ENCODE measurements at regions not wholly inside any gene's neighbourhood (a gene's known extent, or its start where the extent isn't known, plus 50 kb on each side); places are given as distances from the start of the nearest gene placed in this dataset.

DNA sequence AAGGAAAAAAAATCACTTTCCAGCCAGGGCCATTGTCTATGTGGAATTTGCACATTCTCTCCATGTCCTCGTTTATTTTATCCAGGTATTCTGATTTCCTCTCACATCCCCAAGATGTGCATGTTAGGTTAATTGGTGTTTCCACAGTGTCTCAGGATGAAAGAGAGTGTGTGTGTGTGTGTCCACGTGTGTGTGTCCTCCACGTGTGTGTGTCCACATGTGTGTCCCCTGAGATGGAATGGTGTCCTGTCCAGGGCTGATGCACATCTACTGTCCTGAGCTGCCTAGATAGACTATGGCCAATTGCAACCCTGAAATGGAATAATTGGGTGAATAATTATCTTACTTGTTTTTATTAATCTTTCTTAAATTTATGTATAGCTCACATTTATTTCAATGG is 2436.5 kb downstream of the PCDH9 start:
- no peaks in the 10 kb centered on the region for H3K36me3 ChIP-seq (ENCODE audit: insufficient read depth, low read length)
- no peak overlapping the region for H3K27ac ChIP-seq
- H3K9ac ChIP-seq (ENCODE audit: insufficient read length): no peak overlapping the region
- TF ChIP-seq EZH2 (IDR thresholded peaks at IDR 0.05): no peak
- no peak for TF ChIP-seq POLR2AphosphoS5 (IDR thresholded peaks at IDR 0.05; ENCODE audit: borderline replicate concordance, low read depth, low read length)
- no peak for TF ChIP-seq FOXP2 (optimal IDR thresholded peaks at IDR 0.05; ENCODE audit: control extremely low read depth, extremely low read length, insufficient read depth)
- no peaks in the 10 kb centered on the region for H3K9me3 ChIP-seq (ENCODE audit: low read depth, low read length)
- DNase-seq (ENCODE audit: low read depth, low spot score): no peak
- H3K4me3 ChIP-seq: no peak overlapping the region

DNA sequence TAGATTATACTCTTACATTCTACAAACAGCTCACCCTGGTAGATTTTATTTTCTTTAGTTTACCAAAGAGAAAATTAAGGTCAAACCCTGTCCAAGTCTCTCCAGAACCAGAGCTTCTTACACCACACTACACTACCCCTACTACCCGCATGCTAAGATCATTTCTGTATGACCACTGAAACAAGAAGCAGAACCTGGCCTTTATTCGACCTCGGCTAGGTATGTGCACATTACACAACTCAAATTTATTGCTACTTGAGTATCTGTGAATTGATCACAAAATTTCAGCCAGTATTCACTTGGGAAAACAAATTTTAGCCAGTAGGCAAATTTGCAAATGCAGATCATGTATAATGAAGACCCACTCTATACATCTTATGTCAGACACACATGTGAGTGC is 2437.0 kb downstream of the PCDH9 start:
- no peak for DNase-seq (ENCODE audit: low read depth, low spot score)
- no peak overlapping the region for H3K9ac ChIP-seq (ENCODE audit: insufficient read length)
- H3K9me3 ChIP-seq (ENCODE audit: low read depth, low read length): no peaks in the 10 kb centered on the region
- H3K27ac ChIP-seq: no peak overlapping the region
- no peaks in the 10 kb centered on the region for H3K36me3 ChIP-seq (ENCODE audit: insufficient read depth, low read length)
- TF ChIP-seq POLR2AphosphoS5 (IDR thresholded peaks at IDR 0.05; ENCODE audit: borderline replicate concordance, low read depth, low read length) (no peak), EZH2 (IDR thresholded peaks at IDR 0.05) (no peak), FOXP2 (optimal IDR thresholded peaks at IDR 0.05; ENCODE audit: control extremely low read depth, extremely low read length, insufficient read depth) (no peak)
- no peak overlapping the region for H3K4me3 ChIP-seq

DNA sequence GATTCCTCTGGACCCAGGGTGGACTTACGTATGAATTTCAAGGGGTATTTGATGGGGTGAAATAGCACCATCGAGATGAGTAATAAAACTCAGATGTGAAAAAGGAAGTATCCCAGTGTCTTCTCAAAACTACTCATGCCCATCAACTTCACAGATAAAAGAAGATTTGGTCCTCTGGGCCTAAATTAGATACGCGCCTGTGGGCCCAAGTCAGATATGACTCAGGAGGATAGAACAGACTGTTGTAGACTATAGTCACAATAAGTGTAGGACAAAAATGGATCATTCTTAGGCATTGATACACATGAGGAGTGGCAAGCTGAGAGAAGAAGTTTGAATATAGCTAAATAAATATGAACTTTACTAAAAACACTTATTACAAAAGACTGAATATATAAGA is 2438.8 kb downstream of the PCDH9 start:
- no peak for DNase-seq (ENCODE audit: low read depth, low spot score)
- no peak overlapping the region for H3K4me3 ChIP-seq
- H3K9me3 ChIP-seq (ENCODE audit: low read depth, low read length): no peaks in the 10 kb centered on the region
- no peaks in the 10 kb centered on the region for H3K36me3 ChIP-seq (ENCODE audit: insufficient read depth, low read length)
- TF ChIP-seq EZH2 (IDR thresholded peaks at IDR 0.05): no peak
- no peak for TF ChIP-seq POLR2AphosphoS5 (IDR thresholded peaks at IDR 0.05; ENCODE audit: borderline replicate concordance, low read depth, low read length)
- TF ChIP-seq FOXP2 (optimal IDR thresholded peaks at IDR 0.05; ENCODE audit: control extremely low read depth, extremely low read length, insufficient read depth): no peak
- no peak overlapping the region for H3K9ac ChIP-seq (ENCODE audit: insufficient read length)
- no peak overlapping the region for H3K27ac ChIP-seq

DNA sequence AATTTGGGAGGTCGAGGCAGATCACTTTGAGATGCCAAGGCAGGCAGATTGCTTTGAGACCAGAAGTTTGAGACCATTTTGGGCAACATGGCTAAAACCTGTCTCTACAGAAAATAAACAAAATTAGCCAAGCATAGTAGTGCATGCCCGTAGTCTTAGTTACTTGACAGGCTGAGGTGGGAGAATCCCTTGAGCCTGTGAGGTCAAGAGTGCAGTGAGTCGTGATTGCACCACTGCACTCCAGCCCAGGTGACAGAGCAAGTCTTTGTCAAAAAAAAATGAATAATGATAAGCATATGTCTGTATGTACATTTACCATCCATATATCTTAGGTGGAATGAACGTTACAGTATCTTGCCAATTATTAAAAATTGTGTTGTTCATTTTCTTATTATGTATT is 2447.7 kb downstream of the PCDH9 start:
- no peak overlapping the region for H3K9ac ChIP-seq (ENCODE audit: insufficient read length)
- H3K27ac ChIP-seq: no peak overlapping the region
- no peak for DNase-seq (ENCODE audit: low read depth, low spot score)
- H3K9me3 ChIP-seq (ENCODE audit: low read depth, low read length): no peaks in the 10 kb centered on the region
- TF ChIP-seq POLR2AphosphoS5 (IDR thresholded peaks at IDR 0.05; ENCODE audit: borderline replicate concordance, low read depth, low read length) (no peak), FOXP2 (optimal IDR thresholded peaks at IDR 0.05; ENCODE audit: control extremely low read depth, extremely low read length, insufficient read depth) (no peak), EZH2 (IDR thresholded peaks at IDR 0.05) (no peak)
- H3K36me3 ChIP-seq (ENCODE audit: insufficient read depth, low read length): no peaks in the 10 kb centered on the region
- no peak overlapping the region for H3K4me3 ChIP-seq

DNA sequence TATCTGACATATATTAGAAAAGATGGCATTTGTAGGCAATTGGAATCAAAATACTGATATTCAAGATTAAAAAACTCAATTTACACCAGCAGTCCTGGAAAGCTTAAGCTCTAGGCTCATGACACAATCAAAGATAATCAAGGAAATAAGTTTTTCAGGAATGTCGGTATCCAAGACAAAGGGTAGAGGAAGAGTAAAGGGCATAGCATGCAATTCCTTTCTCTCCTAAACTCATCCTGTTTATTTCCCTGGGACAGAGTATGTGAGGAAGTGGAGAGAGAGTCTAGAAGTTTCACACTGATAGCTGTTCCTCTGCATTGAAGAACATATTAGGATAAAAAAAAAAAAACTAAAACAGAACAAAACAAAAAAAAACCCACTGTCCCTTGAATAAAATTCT is 2452.1 kb downstream of the PCDH9 start:
- no peak overlapping the region for H3K27ac ChIP-seq
- H3K9ac ChIP-seq (ENCODE audit: insufficient read length): no peak overlapping the region
- no peak for DNase-seq (ENCODE audit: low read depth, low spot score)
- no peak overlapping the region for H3K4me3 ChIP-seq
- no peaks in the 10 kb centered on the region for H3K9me3 ChIP-seq (ENCODE audit: low read depth, low read length)
- no peaks in the 10 kb centered on the region for H3K36me3 ChIP-seq (ENCODE audit: insufficient read depth, low read length)
- TF ChIP-seq POLR2AphosphoS5 (IDR thresholded peaks at IDR 0.05; ENCODE audit: borderline replicate concordance, low read depth, low read length): no peak

DNA sequence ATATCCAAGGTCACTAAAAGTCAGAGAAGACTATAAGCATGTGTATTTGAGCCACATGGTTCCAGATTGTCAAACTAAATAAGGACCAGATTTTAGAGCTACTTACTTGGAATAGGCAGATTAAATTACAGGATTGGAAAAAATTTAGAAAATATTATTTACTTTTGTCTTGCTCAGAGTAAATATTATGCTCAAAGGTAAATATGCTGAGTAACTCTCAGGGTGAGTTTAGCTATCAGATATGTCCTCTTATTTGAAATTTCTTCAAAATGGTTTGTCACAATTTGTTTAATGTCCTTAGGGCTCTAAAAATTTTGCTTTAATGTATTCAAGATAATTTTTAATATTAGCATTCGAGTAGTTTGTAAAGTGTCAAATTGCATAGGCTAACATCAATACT is 2455.2 kb downstream of the PCDH9 start:
- Histone ChIP-seq H3K4me3 (no peak overlapping the region), H3K27ac (no peak overlapping the region), H3K36me3 (ENCODE audit: insufficient read depth, low read length) (no peaks in the 10 kb centered on the region), H3K9ac (ENCODE audit: insufficient read length) (no peak overlapping the region), H3K9me3 (ENCODE audit: low read depth, low read length) (no peaks in the 10 kb centered on the region)
- DNase-seq (ENCODE audit: low read depth, low spot score): no peak
- no peak for TF ChIP-seq POLR2AphosphoS5 (IDR thresholded peaks at IDR 0.05; ENCODE audit: borderline replicate concordance, low read depth, low read length)
- no peak for TF ChIP-seq EZH2 (IDR thresholded peaks at IDR 0.05)
- TF ChIP-seq FOXP2 (optimal IDR thresholded peaks at IDR 0.05; ENCODE audit: control extremely low read depth, extremely low read length, insufficient read depth): no peak

DNA sequence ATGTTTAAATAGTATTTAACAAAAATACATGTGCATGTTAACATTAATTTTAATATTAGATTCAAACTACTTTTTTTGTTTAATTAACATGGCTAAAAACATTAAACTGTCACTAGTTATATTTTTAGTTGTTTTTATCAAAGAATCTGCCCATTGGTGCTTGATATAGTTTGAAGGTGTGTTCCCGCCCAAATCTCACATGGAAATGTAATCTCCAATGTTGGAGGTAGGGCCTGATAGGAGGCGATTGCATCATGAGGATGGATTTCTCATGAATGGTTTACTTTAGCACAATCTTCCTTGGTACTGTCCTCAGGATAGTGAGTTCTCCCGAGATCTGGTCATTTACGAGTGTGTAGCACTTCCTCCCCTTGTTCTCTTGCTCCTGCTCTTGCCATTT is 2459.4 kb downstream of the PCDH9 start:
- no peaks in the 10 kb centered on the region for H3K9me3 ChIP-seq (ENCODE audit: low read depth, low read length)
- no peak overlapping the region for H3K9ac ChIP-seq (ENCODE audit: insufficient read length)
- no peak overlapping the region for H3K4me3 ChIP-seq
- H3K27ac ChIP-seq: no peak overlapping the region
- no peak for DNase-seq (ENCODE audit: low read depth, low spot score)
- H3K36me3 ChIP-seq (ENCODE audit: insufficient read depth, low read length): no peaks in the 10 kb centered on the region
- TF ChIP-seq EZH2 (IDR thresholded peaks at IDR 0.05) (no peak), FOXP2 (optimal IDR thresholded peaks at IDR 0.05; ENCODE audit: control extremely low read depth, extremely low read length, insufficient read depth) (no peak), POLR2AphosphoS5 (IDR thresholded peaks at IDR 0.05; ENCODE audit: borderline replicate concordance, low read depth, low read length) (no peak)

DNA sequence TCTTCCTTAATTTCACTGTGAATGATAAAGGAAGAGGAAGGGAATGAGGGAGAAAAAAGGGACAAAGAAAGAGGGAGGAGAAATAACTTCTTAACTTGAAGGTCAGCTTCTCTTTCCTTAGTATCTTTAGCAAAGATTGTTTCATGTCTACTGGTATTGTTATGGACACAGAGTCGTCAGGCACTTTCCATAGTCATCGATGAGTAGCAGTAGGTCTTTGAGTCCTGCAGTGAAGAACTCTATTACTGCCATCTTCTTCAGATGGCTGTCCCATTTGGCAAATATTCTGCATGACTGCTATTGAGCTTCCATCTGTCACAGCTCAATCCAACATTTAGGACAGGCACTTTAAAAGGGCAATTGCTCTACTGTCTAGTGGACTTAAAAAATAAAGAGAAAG is 2463.1 kb downstream of the PCDH9 start:
- TF ChIP-seq EZH2 (IDR thresholded peaks at IDR 0.05): no peak
- TF ChIP-seq FOXP2 (optimal IDR thresholded peaks at IDR 0.05; ENCODE audit: control extremely low read depth, extremely low read length, insufficient read depth): no peak
- TF ChIP-seq POLR2AphosphoS5 (IDR thresholded peaks at IDR 0.05; ENCODE audit: borderline replicate concordance, low read depth, low read length): no peak
- no peaks in the 10 kb centered on the region for H3K9me3 ChIP-seq (ENCODE audit: low read depth, low read length)
- no peak overlapping the region for H3K9ac ChIP-seq (ENCODE audit: insufficient read length)
- H3K36me3 ChIP-seq (ENCODE audit: insufficient read depth, low read length): no peaks in the 10 kb centered on the region
- no peak for DNase-seq (ENCODE audit: low read depth, low spot score)
- no peak overlapping the region for H3K27ac ChIP-seq
- no peak overlapping the region; the same call in 1 of the 2 replicates for H3K4me3 ChIP-seq

DNA sequence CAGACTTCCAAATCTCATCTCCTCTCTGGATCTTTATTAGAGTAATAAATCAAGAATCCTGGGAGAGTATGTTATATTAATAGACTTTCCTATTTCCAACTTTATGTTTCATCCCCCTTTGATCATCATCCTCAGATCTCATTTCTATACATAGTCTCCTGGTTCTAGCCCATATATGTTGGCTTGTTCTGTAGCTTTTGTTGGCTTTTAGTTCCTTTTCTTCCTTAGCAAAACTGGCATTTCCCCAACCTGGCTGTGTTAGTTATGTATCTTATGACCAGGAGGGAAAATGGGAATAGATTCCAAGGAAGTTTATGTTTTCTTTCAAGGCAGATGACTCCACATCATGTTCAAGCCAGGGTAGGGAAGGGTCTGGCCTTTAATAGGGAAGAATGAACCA is 2464.5 kb downstream of the PCDH9 start:
- H3K36me3 ChIP-seq (ENCODE audit: insufficient read depth, low read length): no peaks in the 10 kb centered on the region
- no peaks in the 10 kb centered on the region for H3K9me3 ChIP-seq (ENCODE audit: low read depth, low read length)
- TF ChIP-seq EZH2 (IDR thresholded peaks at IDR 0.05) (no peak), POLR2AphosphoS5 (IDR thresholded peaks at IDR 0.05; ENCODE audit: borderline replicate concordance, low read depth, low read length) (no peak), FOXP2 (optimal IDR thresholded peaks at IDR 0.05; ENCODE audit: control extremely low read depth, extremely low read length, insufficient read depth) (no peak)
- H3K4me3 ChIP-seq: no peak overlapping the region
- no peak overlapping the region for H3K9ac ChIP-seq (ENCODE audit: insufficient read length)
- no peak overlapping the region for H3K27ac ChIP-seq
- DNase-seq (ENCODE audit: low read depth, low spot score): no peak
